ENCODE measurements at regions not wholly inside any gene's neighbourhood (a gene's known extent, or its start where the extent isn't known, plus 50 kb on each side); places are given as distances from the start of the nearest gene placed in this dataset.

- H3K4me3 ChIP-seq = no peak overlapping the region
- intact Hi-C loops (cut with DNase I; ENCODE audit: low total_unique reads) = no loop called here
- TF ChIP-seq POLR2A (IDR thresholded peaks at IDR 0.05) (no peak), CTCF (IDR thresholded peaks at IDR 0.05) (no peak)
- no peaks in the 10 kb centered on the region for H3K4me1 ChIP-seq
- H3K27ac ChIP-seq = no peak overlapping the region
- H3K36me3 ChIP-seq (ENCODE audit: low read depth, missing control alignments) = no peaks in the 10 kb centered on the region
- no peaks in the 10 kb centered on the region for H3K27me3 ChIP-seq
- no peak for DNase-seq
- 81 to 95% methylated on average over 3 of the region's 3 CpGs for WGBS, 2 donors
- no peaks in the 10 kb centered on the region for H3K9me3 ChIP-seq
Measured at GRCh38 chr3:111323019-111323418, 219.0 kb upstream of the CD96 start.

- Histone ChIP-seq H3K4me3 (no peak overlapping the region), H3K36me3 (ENCODE audit: low read depth, missing control alignments) (no peaks in the 10 kb centered on the region), H3K27me3 (no peaks in the 10 kb centered on the region), H3K4me1 (no peaks in the 10 kb centered on the region), H3K27ac (no peak overlapping the region), H3K9me3 (no peaks in the 10 kb centered on the region)
- 29% methylated on average over 2 of the region's 2 CpGs for WGBS, 2 donors
- DNase-seq = no peak
- TF ChIP-seq CTCF (IDR thresholded peaks at IDR 0.05) (no peak), POLR2A (IDR thresholded peaks at IDR 0.05) (no peak)
- intact Hi-C loops (cut with DNase I; ENCODE audit: low total_unique reads) = no loop called here
Measured at GRCh38 chr3:111324151-111324550, 217.8 kb upstream of the CD96 start.

GRCh38 chr3:111324645-111325044 is 217.4 kb upstream of the CD96 start:
- no peak overlapping the region for H3K27ac ChIP-seq
- no peak overlapping the region for H3K4me3 ChIP-seq
- WGBS, 2 donors = 92 to 96% methylated on average over 1 of the region's 1 CpG
- DNase-seq = no peak
- no peaks in the 10 kb centered on the region for H3K36me3 ChIP-seq (ENCODE audit: low read depth, missing control alignments)
- H3K9me3 ChIP-seq = no peaks in the 10 kb centered on the region
- TF ChIP-seq POLR2A (IDR thresholded peaks at IDR 0.05) (no peak), CTCF (IDR thresholded peaks at IDR 0.05) (no peak)
- intact Hi-C loops (cut with DNase I; ENCODE audit: low total_unique reads) = no loop called here
- no peaks in the 10 kb centered on the region for H3K4me1 ChIP-seq
- H3K27me3 ChIP-seq = no peaks in the 10 kb centered on the region

DNA sequence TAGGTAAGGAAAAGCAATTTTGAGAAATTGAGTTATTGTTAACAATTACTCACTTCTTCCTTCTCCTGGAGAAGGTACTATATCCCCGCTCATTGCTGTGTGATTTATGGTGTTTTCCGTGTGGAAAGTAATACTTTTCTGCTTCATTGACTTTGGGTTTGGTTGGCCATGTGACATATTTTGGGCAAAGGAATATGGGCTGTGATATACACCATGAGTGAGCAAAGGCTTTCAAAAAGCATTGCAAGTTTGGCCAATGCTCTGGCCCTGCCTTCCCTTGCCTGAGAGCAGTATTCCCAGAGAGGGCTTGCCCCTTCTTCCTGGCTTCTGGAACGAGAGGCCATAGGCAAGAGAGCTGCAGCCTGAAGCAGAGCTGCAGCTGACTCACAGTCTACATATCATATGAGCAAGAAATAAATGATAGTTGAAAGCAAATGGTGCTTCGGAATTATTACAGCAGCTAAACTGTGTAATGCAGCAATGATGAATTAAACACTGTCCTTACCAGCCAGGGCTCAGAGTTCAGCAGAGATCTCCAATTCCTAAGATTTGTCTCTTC is 216.8 kb upstream of the CD96 start:
- Histone ChIP-seq H3K4me1 (no peaks in the 10 kb centered on the region), H3K27me3 (no peaks in the 10 kb centered on the region), H3K9me3 (no peaks in the 10 kb centered on the region), H3K27ac (no peak overlapping the region), H3K4me3 (no peak overlapping the region), H3K36me3 (ENCODE audit: low read depth, missing control alignments) (no peaks in the 10 kb centered on the region)
- TF ChIP-seq CTCF (IDR thresholded peaks at IDR 0.05) (no peak), POLR2A (IDR thresholded peaks at IDR 0.05) (no peak)
- intact Hi-C loops (cut with DNase I; ENCODE audit: low total_unique reads) = no loop called here
- no peak for DNase-seq
- WGBS, 2 donors = 88 to 89% methylated on average over 4 of the region's 4 CpGs

Data from testis (tissue), 2 donors.